ENCODE measurements at regions not wholly inside any gene's neighbourhood (a gene's known extent, or its start where the extent isn't known, plus 50 kb on each side); places are given as distances from the start of the nearest gene placed in this dataset.
A peak's percentile ranks its signal among the peaks of the same experiment; 100 is the strongest.

DNA sequence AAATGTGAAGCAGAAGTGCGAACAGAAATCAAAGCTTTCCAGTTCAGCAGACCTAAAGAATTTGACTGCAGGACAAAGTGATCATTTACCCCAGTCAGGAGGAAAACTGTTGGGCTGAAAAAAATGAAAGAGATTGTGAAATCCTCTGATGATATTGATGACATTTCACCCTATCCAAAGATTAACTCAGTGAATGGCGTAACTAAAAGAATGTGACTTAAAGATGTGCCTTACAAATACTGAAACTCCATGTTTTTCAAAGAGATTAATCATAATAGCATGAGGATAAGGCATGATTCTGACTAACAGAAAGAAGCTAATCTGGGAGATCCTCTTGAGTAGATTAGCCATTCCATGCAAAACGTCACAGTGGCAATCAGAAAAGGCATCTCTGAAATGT, 225.6 kb downstream of the DUSP6 start:
- TF ChIP-seq, protein P1, sequence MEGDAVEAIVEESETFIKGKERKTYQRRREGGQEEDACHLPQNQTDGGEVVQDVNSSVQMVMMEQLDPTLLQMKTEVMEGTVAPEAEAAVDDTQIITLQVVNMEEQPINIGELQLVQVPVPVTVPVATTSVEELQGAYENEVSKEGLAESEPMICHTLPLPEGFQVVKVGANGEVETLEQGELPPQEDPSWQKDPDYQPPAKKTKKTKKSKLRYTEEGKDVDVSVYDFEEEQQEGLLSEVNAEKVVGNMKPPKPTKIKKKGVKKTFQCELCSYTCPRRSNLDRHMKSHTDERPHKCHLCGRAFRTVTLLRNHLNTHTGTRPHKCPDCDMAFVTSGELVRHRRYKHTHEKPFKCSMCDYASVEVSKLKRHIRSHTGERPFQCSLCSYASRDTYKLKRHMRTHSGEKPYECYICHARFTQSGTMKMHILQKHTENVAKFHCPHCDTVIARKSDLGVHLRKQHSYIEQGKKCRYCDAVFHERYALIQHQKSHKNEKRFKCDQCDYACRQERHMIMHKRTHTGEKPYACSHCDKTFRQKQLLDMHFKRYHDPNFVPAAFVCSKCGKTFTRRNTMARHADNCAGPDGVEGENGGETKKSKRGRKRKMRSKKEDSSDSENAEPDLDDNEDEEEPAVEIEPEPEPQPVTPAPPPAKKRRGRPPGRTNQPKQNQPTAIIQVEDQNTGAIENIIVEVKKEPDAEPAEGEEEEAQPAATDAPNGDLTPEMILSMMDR (IDR thresholded peaks at IDR 0.05; ENCODE audit: insufficient read depth, low read length, severe bottlenecking): no peak
- Histone ChIP-seq H3K27me3 (ENCODE audit: control insufficient read depth, insufficient read depth, low read length) (no peaks in the 10 kb centered on the region), H3K4me3 (ENCODE audit: low read depth, low read length) (no peak overlapping the region), H3K36me3 (ENCODE audit: control insufficient read depth, insufficient read depth, low read length) (no peaks in the 10 kb centered on the region)
- DNase-seq (ENCODE audit: low read depth) (peak; percentile 15), FAIRE-seq (no peak)

- H3K27me3 ChIP-seq (ENCODE audit: control insufficient read depth, insufficient read depth, low read length): no peaks in the 10 kb centered on the region
- TF ChIP-seq, protein P1 (IDR thresholded peaks at IDR 0.05; ENCODE audit: insufficient read depth, low read length, severe bottlenecking): no peak
- H3K36me3 ChIP-seq (ENCODE audit: control insufficient read depth, insufficient read depth, low read length): no peaks in the 10 kb centered on the region
- no peak overlapping the region for H3K4me3 ChIP-seq (ENCODE audit: low read depth, low read length)
- DNase-seq (ENCODE audit: low read depth) (no peak), FAIRE-seq (no peak)
Observed at GRCh38 chr12:89122852-89123251, 229.4 kb downstream of the DUSP6 start.

GRCh38 chr12:89117448-89118034, 234.8 kb downstream of the DUSP6 start:
- Histone ChIP-seq H3K27me3 (ENCODE audit: control insufficient read depth, insufficient read depth, low read length) (no peaks in the 10 kb centered on the region), H3K4me3 (ENCODE audit: low read depth, low read length) (no peak overlapping the region), H3K36me3 (ENCODE audit: control insufficient read depth, insufficient read depth, low read length) (no peaks in the 10 kb centered on the region)
- FAIRE-seq: peak; percentile 58
- peak; percentile 92 for DNase-seq (ENCODE audit: low read depth)
- TF ChIP-seq, protein P1 (IDR thresholded peaks at IDR 0.05; ENCODE audit: insufficient read depth, low read length, severe bottlenecking): no peak

DNA sequence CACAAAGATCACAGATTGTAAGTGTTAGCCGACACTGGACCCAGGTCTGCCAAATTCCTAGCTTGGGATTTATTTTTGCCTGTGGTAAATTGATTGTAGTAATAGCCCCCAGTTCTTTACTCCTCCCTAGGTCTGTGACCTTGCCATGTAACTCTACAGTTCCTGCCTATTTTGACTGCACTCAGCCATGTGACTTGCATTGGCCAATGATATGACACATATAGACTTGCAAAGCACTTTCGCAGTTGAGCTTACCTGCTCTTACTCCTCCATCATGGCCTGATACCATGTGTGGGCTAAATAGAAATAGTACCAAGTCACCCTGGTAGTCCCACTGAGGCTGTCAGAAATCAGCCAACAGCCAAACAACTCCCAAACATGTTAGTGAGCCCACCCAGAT, 240.3 kb downstream of the DUSP6 start:
- TF ChIP-seq, protein P1 (IDR thresholded peaks at IDR 0.05; ENCODE audit: insufficient read depth, low read length, severe bottlenecking): no peak
- FAIRE-seq (no peak), DNase-seq (ENCODE audit: low read depth) (no peak)
- H3K36me3 ChIP-seq (ENCODE audit: control insufficient read depth, insufficient read depth, low read length): no peaks in the 10 kb centered on the region
- no peaks in the 10 kb centered on the region for H3K27me3 ChIP-seq (ENCODE audit: control insufficient read depth, insufficient read depth, low read length)
- no peak overlapping the region for H3K4me3 ChIP-seq (ENCODE audit: low read depth, low read length)

GRCh38 chr12:89108265-89108664, 244.0 kb downstream of the DUSP6 start:
- H3K27me3 ChIP-seq (ENCODE audit: control insufficient read depth, insufficient read depth, low read length): no peaks in the 10 kb centered on the region
- no peaks in the 10 kb centered on the region for H3K36me3 ChIP-seq (ENCODE audit: control insufficient read depth, insufficient read depth, low read length)
- DNase-seq (ENCODE audit: low read depth) (no peak), FAIRE-seq (no peak)
- H3K4me3 ChIP-seq (ENCODE audit: low read depth, low read length): no peak overlapping the region
- TF ChIP-seq, protein P1 (IDR thresholded peaks at IDR 0.05; ENCODE audit: insufficient read depth, low read length, severe bottlenecking): no peak

DNA sequence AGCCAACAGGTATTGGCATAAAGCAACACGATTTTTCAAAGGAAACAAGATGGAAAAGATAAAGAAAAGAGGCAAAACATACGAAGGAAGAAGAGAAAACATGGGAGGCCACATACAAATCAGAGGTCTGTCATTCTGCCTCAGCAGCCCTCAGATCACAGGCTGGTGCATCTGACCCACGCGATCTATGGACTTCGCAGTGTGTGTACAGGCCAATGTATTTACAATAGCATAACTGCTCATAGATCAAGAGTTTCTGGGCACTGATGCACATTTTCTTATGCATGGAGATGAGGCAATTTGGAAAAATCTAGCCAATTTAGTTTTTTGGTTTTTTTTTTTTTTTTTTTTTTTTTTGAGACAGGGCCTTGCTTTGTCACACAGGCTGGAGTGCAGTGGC, 245.4 kb downstream of the DUSP6 start:
- FAIRE-seq (no peak), DNase-seq (ENCODE audit: low read depth) (no peak)
- Histone ChIP-seq H3K36me3 (ENCODE audit: control insufficient read depth, insufficient read depth, low read length) (no peaks in the 10 kb centered on the region), H3K4me3 (ENCODE audit: low read depth, low read length) (no peak overlapping the region), H3K27me3 (ENCODE audit: control insufficient read depth, insufficient read depth, low read length) (no peaks in the 10 kb centered on the region)
- TF ChIP-seq, protein P1 (IDR thresholded peaks at IDR 0.05; ENCODE audit: insufficient read depth, low read length, severe bottlenecking): no peak
